DND-41 (cell line): ENCODE measurements at regions not wholly inside any gene's neighbourhood (a gene's known extent, or its start where the extent isn't known, plus 50 kb on each side); places are given as distances from the start of the nearest gene placed in this dataset.

Experiments
- EZH2 ChIP-seq: IDR thresholded peaks from 3 replicates; pipeline ENCODE4 v1.6.1; 2012; ENCODE audit warnings: borderline replicate concordance, low read depth, mild to moderate bottlenecking, moderate library complexity, low read length, inconsistent platforms; ENCODE audit not compliant: severe bottlenecking
- TF ChIP-seq, protein P1 (sequence below): IDR thresholded peaks from 2 replicates; pipeline ENCODE4 v1.5.1; 2012; ENCODE audit warnings: borderline replicate concordance, low read length, moderate library complexity, mild to moderate bottlenecking; ENCODE audit not compliant: poor library complexity, severe bottlenecking; ENCODE audit errors: extremely low read depth

DNA sequence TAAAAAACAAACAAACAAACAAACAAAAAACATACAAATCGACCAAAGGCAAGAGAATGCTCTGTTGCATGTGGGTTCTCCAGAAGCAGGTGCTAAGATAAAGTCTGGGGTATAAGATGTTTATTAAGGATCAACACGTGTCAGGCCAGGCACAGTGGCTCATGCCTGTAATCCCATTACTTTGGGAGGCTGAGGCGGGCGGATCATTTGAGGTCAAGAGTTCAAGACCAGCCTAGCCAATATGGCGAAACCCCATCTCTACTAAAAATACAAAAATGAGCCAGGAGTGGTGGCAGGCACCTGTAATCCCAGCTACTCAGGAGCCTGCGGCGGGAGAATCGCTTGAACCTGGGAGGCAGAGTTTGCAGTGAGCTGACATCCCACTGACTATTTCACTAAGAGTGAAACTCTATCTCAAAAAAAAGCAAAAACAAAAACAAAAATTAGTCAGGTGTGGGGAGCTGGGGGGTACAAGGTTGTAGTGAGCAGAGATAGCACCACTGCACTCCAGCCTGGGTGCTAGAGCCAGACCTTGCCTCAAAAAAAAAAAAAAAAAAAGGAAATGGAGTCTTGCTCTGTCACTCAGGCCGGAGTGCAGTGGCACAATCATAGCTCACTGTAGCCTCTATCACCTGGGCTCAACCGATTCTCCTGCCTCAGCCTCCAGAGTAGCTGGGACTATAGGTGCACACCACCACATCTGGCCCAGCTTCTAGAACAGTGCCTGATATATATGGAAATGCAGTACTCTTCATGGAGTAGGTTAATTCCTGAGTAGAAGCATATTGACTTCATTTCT is 86.8 kb upstream of the JARID2 start:
- TF ChIP-seq, protein P1, sequence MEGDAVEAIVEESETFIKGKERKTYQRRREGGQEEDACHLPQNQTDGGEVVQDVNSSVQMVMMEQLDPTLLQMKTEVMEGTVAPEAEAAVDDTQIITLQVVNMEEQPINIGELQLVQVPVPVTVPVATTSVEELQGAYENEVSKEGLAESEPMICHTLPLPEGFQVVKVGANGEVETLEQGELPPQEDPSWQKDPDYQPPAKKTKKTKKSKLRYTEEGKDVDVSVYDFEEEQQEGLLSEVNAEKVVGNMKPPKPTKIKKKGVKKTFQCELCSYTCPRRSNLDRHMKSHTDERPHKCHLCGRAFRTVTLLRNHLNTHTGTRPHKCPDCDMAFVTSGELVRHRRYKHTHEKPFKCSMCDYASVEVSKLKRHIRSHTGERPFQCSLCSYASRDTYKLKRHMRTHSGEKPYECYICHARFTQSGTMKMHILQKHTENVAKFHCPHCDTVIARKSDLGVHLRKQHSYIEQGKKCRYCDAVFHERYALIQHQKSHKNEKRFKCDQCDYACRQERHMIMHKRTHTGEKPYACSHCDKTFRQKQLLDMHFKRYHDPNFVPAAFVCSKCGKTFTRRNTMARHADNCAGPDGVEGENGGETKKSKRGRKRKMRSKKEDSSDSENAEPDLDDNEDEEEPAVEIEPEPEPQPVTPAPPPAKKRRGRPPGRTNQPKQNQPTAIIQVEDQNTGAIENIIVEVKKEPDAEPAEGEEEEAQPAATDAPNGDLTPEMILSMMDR, result no peak
- TF ChIP-seq EZH2, result no peak
